ENCODE measurements at regions not wholly inside any gene's neighbourhood (a gene's known extent, or its start where the extent isn't known, plus 50 kb on each side); places are given as distances from the start of the nearest gene placed in this dataset.

DNA sequence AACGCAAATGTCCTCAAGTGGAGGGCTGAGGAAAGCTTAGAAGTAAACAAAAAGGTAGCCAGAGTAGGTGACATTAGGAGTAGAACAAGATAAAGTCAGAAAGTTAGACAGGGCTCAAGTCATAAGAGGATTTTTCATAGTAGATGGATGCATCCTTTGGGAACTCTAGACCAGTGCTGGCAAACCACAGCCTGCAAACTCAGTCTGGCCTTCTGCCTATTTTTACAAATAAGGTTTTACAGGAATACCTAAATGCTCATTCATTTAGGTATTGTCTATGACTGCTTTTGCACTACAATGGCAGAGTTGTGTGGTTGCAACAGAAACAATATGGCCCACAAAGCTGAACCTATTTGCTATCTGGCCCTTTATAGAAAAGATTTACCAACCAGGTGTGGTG, 116.0 kb upstream of the HMHB1 start:
- TF ChIP-seq, protein P1, sequence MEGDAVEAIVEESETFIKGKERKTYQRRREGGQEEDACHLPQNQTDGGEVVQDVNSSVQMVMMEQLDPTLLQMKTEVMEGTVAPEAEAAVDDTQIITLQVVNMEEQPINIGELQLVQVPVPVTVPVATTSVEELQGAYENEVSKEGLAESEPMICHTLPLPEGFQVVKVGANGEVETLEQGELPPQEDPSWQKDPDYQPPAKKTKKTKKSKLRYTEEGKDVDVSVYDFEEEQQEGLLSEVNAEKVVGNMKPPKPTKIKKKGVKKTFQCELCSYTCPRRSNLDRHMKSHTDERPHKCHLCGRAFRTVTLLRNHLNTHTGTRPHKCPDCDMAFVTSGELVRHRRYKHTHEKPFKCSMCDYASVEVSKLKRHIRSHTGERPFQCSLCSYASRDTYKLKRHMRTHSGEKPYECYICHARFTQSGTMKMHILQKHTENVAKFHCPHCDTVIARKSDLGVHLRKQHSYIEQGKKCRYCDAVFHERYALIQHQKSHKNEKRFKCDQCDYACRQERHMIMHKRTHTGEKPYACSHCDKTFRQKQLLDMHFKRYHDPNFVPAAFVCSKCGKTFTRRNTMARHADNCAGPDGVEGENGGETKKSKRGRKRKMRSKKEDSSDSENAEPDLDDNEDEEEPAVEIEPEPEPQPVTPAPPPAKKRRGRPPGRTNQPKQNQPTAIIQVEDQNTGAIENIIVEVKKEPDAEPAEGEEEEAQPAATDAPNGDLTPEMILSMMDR (IDR thresholded peaks at IDR 0.05) = no peak
- TF ChIP-seq POLR2AphosphoS5 (IDR thresholded peaks at IDR 0.05; ENCODE audit: low read depth, low read length) = no peak
